Hippocampal formation (tissue), 2 donors: ENCODE measurements at regions not wholly inside any gene's neighbourhood (a gene's known extent, or its start where the extent isn't known, plus 50 kb on each side); places are given as distances from the start of the nearest gene placed in this dataset.
"Not testable (repeated sequence)": the region's sequence is repeated elsewhere in the genome, so short reads cannot be mapped to it uniquely, and the experiment has no call there.

ENCODE experiments used
- DNase-seq, 2 donors: peaks; one replicate each; lab custom pipeline; 2025; lab: John Stamatoyannopoulos, UW

- peak in 1 of 2 donors; percentile 15 for DNase-seq
Measured at GRCh38 chr5:111635151-111635902, 121.7 kb downstream of the NREP start.

- no peak for DNase-seq
Measured at GRCh38 chr5:111631328-111631727, 119.0 kb upstream of the STARD4 start.

DNA sequence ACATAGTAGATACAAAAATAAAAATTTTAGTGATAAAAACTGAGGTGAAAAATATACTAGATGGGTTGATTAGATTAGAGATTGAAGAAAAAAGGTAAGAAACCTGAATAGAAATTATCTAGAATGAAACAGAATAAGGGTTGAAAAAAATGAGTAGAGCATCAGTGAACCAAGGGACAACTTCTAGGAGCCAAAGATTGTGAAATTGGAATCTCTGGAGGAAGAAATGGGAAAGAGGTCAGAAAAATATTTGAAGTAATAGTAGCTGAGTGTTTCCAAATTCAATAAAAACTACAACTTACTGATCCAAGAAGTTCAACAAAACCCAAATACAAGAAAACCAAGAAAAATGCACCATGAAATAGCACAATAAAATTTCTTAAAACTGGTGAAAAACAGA lies 116.6 kb upstream of the STARD4 start:
- no peak for DNase-seq

DNA sequence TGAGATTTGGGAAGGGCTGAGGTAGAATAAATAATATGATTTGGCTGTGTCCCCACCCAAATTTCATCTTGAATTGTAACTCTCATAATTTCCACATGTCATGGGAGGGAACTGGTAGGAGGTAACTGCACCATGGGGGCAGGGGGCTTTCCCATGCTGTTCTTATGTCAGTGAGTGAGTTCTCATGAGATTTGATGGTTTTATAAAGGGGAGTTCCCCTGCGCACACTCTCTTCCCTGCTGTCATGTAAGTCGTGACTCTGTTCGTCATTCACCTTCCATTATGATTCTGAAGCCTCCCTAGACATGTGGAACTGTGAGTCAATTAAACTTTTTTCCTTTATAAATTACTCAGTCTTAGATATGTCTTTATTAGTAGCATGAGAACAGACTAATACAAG lies 115.5 kb upstream of the STARD4 start:
- DNase-seq = no peak

DNA sequence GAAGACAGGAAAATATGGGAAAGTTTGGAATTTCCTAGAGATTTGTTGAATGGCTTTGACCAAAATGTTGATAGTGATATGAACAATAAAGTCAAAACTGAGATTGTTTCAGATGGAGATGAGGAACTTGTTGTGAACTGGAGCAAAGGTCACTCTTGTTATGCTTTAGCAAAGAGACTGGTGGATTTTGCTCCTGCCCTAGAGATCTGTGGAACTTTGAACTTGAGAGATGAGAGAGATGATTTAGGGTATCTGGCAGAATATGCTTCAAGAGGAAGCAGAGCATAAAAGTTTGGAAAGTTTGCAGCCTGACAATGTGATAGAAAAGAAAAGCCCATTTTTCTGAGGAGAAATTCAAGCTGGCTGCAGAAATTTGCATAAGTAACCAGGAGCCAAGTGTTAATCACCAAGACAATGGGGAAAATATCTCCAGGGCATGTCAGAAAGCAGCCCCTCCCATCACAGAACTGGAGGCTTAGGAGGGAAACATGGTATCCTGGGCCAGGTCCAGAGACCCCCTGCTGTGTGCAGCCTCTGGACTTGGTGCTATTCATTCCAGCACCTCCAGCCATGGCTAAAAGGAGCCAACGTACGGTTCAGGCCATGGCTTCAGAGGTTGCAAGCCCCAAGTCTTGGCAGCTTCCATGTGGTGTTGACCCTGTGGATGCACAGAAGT lies 114.3 kb upstream of the STARD4 start:
- no peak for DNase-seq

DNA sequence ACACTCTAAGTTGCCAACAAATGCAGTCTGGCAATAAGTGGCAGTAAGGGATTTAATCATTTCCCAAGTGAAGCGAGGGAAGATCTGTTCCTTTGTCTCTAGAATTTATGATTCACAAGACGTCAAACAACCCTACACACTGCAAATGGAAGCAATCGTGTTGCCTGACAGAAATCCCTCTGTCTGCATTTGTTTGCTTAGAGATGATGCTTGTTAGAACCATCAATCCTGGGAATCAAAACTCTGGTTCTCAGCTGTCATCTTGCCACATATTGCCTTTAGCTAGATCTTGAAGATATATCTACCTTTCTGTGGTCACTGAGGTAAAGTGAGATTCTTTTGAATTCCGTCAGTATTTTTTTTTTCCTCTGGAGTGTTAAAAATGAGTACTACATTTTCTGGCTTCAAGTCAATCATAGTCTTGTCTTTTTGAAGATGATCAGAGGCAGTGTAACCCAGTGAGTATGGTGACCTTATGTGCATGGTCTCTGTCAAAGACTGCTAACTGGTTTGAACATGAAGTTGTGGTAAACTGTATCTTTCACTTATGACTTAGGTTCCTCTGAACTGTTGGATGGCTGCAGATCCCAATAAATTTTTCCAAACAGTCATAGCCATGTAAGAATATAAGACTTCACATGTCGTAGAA lies 106.4 kb upstream of the STARD4 start:
- DNase-seq = no peak

- no peak for DNase-seq
Measured at GRCh38 chr5:111615054-111615453, 102.7 kb upstream of the STARD4 start.

- not testable (repeated sequence) for DNase-seq
Measured at GRCh38 chr5:111612013-111612630, 99.8 kb upstream of the STARD4 start.

DNA sequence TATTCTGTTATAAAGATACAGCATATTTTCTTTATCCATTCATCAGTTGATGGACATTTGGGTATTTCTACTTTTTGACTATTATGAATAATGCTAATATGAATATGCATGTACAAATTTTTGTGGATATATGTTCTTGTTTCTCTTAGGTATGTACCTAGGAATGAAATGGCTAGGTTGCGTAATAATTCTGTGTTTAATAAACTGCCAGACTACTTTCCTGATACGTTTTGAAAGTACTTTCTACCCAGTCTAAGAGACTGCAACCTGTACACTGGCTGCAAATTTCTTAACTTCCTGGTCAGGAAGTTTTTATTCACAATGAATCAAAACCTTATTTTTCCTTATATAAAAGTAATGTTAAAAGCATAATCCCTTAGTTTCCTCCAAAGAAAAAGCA lies 93.9 kb upstream of the STARD4 start:
- no peak for DNase-seq

DNA sequence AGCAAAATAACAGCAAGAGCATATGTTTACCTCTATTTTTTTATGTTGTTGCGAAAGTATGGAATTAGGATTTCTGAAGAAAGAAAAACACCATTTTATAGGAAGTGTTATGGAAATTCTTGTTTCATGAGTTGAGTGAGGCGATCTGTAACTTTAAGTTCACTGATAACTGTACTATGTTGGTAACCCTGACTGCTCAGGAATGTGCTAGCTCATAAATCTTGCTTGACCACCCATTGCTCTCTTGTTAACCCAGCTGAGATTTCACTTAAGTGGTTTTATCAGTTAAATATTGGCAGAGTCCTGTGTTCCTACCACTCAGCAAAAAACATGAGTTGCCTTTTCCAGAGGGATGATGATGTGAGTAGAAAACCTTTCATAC lies 91.1 kb upstream of the STARD4 start:
- no peak for DNase-seq

- DNase-seq = no peak
Measured at GRCh38 chr5:111602817-111603445, 90.6 kb upstream of the STARD4 start.

DNA sequence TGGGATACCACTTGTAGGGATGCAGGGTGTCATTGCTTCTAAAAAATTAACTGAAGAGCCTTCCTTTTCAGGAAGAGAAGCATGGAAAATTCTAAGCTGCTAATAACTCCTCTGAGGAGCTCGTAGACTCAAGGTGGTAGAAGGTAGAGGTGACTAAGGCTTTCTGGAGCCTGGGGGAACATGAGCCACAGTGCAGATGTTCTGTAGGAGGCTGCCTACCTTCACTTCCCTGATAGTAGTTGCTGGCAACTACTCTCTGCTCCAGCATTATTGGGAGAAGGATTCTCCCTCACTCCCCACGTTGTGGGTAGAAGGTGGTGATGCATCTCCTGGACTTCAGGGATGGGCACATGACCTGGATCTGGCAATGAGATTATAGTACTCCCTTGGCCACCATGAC lies 86.7 kb upstream of the STARD4 start:
- no peak for DNase-seq

DNA sequence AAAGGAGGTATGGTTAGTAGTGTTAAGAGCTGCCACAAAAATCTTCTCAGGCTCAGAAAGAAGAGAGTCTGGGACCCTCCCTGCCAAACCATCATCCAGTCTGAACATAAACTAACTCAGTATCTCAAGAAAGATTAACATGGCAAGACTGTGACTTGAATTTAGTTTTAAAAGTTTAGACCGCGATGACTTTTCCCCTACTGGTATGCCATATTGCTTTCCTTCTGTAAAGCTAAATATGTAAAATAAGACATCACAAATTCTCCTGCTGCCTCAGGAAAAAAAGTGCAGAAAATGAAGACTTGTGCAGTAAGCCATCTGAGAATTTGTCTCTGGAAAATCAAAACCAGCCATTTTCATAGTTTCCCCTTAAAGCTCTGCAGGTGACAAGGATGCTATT lies 85.2 kb upstream of the STARD4 start:
- DNase-seq = no peak

DNA sequence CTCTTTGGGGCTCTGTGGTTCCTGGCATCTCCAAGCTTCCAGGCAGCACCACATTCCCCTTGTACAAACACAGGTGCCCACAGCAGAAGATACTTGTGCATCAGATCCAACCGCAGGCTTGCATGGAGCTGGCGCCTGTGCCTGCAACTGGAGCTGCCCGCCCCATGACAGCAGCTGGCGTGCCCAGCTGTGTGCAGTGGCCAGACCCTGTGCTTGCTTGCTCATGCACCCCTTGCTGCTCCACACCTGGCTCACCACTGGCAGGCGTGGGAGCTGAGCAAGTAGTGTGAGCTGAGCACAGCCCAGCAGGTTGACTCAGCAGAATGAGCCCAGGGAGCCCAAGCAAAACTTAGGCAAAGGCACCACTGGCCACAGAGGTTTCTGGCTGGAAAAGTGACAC lies 84.4 kb upstream of the STARD4 start:
- no peak for DNase-seq

GRCh38 chr5:111595425-111595824 lies 83.1 kb upstream of the STARD4 start:
- no peak for DNase-seq

DNA sequence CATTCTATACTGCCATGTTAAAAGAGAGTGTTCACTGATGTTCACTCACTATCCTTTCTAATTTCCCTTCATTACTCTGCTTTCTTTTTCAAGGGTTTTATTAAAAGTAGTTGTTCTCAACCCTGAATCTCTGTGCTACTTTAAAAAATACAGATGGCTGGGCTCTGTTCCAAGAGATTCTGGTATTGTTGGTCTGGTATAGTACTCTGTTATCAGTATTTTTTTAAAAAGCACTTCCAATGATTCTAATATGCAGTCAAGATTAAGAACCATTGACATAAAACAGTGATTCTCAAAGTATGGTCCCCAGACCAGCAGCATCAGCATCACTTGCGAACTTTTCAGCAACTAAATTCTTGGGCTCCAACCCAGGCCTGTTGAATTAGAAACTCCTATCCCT lies 77.0 kb upstream of the STARD4 start:
- no peak for DNase-seq

GRCh38 chr5:111587728-111588127 lies 75.4 kb upstream of the STARD4 start:
- no peak for DNase-seq

GRCh38 chr5:111585946-111586345 lies 73.6 kb upstream of the STARD4 start:
- no peak for DNase-seq

DNA sequence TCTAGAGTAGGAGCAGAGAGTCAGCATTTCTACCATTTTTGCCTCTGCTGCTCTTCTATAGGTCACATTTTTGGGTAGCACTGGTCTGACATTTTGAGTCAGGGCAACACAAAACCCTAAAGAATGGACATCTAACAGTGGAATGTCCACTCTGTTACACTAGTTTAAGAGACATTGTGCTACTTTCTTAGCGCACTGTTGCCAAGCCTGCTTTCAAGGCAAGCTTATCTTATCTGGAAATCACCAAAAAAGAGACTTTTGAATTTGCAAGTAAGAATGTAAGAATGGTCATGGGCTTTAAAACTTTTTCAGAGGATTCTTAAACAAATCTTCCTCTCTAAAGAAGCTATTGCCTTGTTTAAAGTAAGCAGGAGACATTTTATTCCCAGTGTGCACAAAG lies 73.0 kb upstream of the STARD4 start:
- DNase-seq = no peak

GRCh38 chr5:111584651-111585050 lies 72.3 kb upstream of the STARD4 start:
- DNase-seq = no peak

DNA sequence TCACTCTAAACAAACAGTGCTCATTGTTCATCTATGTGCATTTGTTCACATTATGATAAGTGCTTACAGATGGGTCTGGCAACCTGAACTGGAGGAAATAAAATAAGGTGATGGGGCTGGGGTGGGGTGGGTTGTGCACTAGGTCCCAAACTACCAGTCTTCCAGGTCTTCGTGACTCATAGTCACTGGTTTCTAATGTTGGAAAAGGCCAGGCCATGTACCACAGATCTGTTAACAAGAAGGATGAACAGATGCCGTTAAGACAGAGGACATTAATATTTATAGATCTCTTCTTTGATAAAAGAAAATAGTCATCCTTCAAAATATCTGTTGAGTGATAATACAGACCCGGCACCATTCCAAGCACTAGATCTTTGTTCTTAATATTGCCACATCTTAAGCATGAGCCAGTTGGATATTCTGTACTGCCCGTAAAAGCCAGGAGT lies 71.4 kb upstream of the STARD4 start:
- DNase-seq = no peak

DNA sequence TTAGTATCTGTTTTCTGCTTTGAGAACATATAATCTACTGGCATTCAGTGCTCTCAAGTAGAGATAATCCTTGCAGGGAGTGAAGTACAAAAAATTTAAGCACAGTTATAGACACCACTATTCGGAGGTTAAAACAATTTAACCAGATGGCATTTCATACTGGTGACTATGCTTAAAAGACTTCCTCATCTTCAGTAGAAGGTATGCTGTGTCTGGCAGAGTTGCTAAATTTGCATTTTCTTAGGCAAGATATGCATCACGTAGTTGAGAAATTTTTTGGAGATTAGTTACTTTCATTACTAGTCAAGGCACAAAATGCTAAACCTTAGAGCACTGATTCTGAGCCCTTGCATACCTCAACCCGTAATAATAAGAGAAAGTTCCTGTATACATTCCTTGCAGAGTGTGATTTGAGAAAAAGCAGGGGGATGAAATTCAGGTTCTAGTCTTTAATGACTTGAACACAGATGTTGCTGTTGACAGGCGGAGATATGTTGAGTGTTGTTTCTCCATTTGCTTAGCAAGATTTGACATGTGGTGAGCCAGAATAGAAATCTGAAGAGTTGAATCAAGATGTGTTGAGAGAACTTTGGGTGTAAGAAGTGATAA lies 70.8 kb upstream of the STARD4 start:
- DNase-seq = no peak
